22Rv1 (cell line): ENCODE measurements at regions not wholly inside any gene's neighbourhood (a gene's known extent, or its start where the extent isn't known, plus 50 kb on each side); places are given as distances from the start of the nearest gene placed in this dataset.

Experiments
- CTCF ChIP-seq: fragments of 450-650 bp; IDR thresholded peaks from 2 replicates; pipeline ENCODE4 v1.5.1; 2017; ENCODE audit warnings: mild to moderate bottlenecking
- ZFX ChIP-seq: fragments of 450-650 bp; IDR thresholded peaks from 2 replicates; pipeline ENCODE4 v1.6.1; 2017; ENCODE audit warnings: antibody characterized with exemption, borderline replicate concordance

GRCh38 chr10:43986374-43986773, 337.7 kb upstream of the ZNF32 start:
- TF ChIP-seq CTCF (no peak), ZFX (no peak)
